ENCODE measurements at regions not wholly inside any gene's neighbourhood (a gene's known extent, or its start where the extent isn't known, plus 50 kb on each side); places are given as distances from the start of the nearest gene placed in this dataset.
A peak's percentile ranks its signal among the peaks of the same experiment; 100 is the strongest.

DNA sequence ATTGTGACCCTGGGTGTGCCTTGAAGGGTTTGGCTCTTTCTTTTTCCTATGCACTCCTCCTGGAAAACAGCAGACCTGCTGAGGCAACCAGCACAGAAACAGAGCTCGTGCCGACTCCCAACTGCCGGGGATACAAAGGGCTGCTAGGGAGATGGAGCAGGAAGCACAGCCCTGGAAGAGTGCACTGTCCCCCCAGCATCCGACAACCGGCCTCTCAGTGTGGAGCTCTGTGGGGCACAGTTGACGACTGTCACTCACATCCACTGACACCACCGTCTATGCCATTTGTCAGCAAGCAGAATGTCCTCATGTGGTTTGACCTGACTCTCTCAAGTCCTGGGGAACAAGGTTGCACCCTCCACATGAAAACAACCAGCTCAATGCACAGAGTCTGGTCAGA, 290.4 kb downstream of the TNS1 start:
- H3K36me3 ChIP-seq (ENCODE audit: control insufficient read depth, insufficient read depth, low read length) = no peaks in the 10 kb centered on the region
- TF ChIP-seq, protein P1, sequence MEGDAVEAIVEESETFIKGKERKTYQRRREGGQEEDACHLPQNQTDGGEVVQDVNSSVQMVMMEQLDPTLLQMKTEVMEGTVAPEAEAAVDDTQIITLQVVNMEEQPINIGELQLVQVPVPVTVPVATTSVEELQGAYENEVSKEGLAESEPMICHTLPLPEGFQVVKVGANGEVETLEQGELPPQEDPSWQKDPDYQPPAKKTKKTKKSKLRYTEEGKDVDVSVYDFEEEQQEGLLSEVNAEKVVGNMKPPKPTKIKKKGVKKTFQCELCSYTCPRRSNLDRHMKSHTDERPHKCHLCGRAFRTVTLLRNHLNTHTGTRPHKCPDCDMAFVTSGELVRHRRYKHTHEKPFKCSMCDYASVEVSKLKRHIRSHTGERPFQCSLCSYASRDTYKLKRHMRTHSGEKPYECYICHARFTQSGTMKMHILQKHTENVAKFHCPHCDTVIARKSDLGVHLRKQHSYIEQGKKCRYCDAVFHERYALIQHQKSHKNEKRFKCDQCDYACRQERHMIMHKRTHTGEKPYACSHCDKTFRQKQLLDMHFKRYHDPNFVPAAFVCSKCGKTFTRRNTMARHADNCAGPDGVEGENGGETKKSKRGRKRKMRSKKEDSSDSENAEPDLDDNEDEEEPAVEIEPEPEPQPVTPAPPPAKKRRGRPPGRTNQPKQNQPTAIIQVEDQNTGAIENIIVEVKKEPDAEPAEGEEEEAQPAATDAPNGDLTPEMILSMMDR (IDR thresholded peaks at IDR 0.05; ENCODE audit: insufficient read depth, low read length, severe bottlenecking) = no peak
- no peak for DNase-seq (ENCODE audit: low read depth)
- H3K4me3 ChIP-seq (ENCODE audit: low read depth, low read length) = no peak overlapping the region
- H3K27me3 ChIP-seq (ENCODE audit: control insufficient read depth, insufficient read depth, low read length) = peaks cover 1% of the 10 kb centered on the region
- peak; percentile 28 for FAIRE-seq

DNA sequence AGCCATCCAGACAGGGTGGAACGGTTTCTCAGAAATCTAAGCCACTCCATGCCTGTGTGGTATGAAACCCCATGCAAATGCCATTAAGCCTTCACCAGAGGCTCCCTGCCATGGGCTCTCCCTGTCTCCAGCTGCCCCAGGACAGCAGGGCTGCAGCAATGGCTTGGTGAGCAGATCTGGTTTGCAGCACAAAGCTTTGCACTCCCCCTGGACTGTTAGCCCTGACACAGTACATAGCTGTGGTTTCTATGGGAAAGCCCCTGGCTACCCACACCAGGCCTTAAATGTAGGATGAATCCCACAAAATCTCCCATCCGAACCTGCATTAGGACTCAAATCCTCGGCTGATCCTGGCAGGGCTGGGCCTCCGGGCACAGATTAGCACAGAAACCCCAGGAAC, 291.6 kb downstream of the TNS1 start:
- no peak for FAIRE-seq
- TF ChIP-seq, protein P1 (IDR thresholded peaks at IDR 0.05; ENCODE audit: insufficient read depth, low read length, severe bottlenecking) = no peak
- DNase-seq (ENCODE audit: low read depth) = no peak
- no peaks in the 10 kb centered on the region for H3K36me3 ChIP-seq (ENCODE audit: control insufficient read depth, insufficient read depth, low read length)
- H3K4me3 ChIP-seq (ENCODE audit: low read depth, low read length) = no peak overlapping the region
- H3K27me3 ChIP-seq (ENCODE audit: control insufficient read depth, insufficient read depth, low read length) = peaks cover 1% of the 10 kb centered on the region

DNA sequence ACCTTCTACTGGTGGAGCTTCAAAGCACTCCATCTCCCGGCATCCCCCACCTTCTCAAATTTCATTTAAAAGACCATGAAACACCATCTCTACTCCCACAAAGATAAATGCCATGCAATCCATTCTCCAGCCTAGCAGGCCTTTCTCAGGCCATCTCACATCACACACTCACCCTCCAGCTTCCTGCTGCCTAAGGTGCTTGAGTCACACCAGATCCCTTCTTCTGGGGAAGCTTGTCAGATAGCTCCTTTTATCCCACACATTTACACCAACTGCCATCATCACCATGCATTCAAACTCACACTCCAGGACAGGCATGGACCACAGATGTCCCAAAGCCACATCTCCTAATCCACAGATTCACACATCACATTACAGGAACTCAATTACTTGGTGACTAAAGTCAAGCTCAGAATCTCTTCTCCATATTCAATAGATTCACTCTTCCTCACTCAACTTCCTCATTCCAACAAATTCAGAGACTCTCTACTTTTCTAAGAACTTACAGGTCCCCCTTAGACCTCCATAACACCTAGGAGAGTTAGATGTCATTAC, 292.5 kb downstream of the TNS1 start:
- H3K27me3 ChIP-seq (ENCODE audit: control insufficient read depth, insufficient read depth, low read length) = peaks cover 1% of the 10 kb centered on the region
- no peak overlapping the region for H3K4me3 ChIP-seq (ENCODE audit: low read depth, low read length)
- FAIRE-seq = no peak
- TF ChIP-seq, protein P1 (IDR thresholded peaks at IDR 0.05; ENCODE audit: insufficient read depth, low read length, severe bottlenecking) = no peak
- peak; percentile 35 for DNase-seq (ENCODE audit: low read depth)
- no peaks in the 10 kb centered on the region for H3K36me3 ChIP-seq (ENCODE audit: control insufficient read depth, insufficient read depth, low read length)

DNA sequence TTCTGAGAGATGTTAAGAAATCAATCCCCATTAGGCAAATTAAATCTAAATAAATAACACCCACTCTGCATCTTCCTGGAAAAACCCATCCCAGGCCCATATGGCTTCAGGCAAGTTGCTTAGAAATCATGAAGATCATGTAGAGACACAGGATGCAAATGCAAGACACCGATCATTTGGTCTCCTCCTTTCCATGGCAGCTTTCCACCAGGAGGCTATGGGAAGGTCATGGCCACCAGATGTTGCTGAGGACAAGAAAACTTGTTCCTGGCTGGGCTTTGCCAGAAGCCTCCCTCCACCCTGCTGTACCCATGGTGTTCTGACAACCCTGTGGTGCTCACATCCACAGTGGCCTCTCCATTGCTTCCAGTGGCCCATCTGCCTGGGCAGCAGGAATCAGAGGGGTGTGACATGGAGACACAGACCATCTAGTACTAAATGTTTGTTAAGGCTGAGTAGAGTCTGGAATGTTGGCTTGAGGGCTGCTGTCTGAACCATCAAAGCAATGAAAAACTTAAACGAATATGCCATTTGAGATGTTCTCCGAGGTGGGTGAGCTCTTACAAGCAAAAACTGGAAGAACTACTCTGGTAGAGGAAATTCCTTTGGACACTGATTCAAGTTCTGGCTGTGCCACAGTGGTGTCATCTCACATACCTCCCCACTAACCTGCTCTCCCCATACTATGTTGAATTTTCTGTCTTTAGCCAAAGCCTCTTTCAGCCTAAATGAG, 293.2 kb downstream of the TNS1 start:
- TF ChIP-seq, protein P1 (IDR thresholded peaks at IDR 0.05; ENCODE audit: insufficient read depth, low read length, severe bottlenecking) = no peak
- FAIRE-seq (peak; percentile 36), DNase-seq (ENCODE audit: low read depth) (no peak)
- Histone ChIP-seq H3K36me3 (ENCODE audit: control insufficient read depth, insufficient read depth, low read length) (no peaks in the 10 kb centered on the region), H3K4me3 (ENCODE audit: low read depth, low read length) (no peak overlapping the region), H3K27me3 (ENCODE audit: control insufficient read depth, insufficient read depth, low read length) (peaks cover 1% of the 10 kb centered on the region)

DNA sequence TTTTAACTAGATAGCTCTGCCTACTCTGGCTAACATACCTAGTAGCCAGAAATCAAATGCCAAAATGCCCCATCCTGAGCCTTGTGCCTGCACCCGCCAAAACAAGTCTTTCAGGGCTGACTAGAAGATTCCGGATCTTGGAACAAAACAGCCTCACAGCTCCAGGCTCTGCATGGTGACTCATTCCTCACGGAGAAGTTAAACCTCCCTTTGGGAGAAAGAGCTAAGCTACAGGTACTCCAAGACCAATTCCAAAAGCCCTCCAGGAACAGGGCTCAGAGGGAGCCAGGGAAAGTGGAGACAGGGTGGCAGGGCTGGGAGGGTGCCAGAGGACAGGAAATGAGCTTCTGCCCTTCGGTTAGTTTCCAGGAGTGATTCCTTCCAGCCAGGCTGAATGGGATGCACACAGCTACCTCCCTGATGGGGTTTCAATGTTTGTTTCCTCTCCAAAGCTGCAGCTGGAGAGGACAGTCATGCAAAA, 295.6 kb downstream of the TNS1 start:
- no peaks in the 10 kb centered on the region for H3K27me3 ChIP-seq (ENCODE audit: control insufficient read depth, insufficient read depth, low read length)
- no peak overlapping the region for H3K4me3 ChIP-seq (ENCODE audit: low read depth, low read length)
- H3K36me3 ChIP-seq (ENCODE audit: control insufficient read depth, insufficient read depth, low read length) = no peaks in the 10 kb centered on the region
- DNase-seq (ENCODE audit: low read depth) (peak; percentile 85), FAIRE-seq (no peak)
- TF ChIP-seq, protein P1 (IDR thresholded peaks at IDR 0.05; ENCODE audit: insufficient read depth, low read length, severe bottlenecking) = no peak

Measured in bronchial epithelial cell (primary cell).